Endothelial cell of umbilical vein (primary cell): ENCODE measurements at regions not wholly inside any gene's neighbourhood (a gene's known extent, or its start where the extent isn't known, plus 50 kb on each side); places are given as distances from the start of the nearest gene placed in this dataset.

Experiments used
- BruUV-seq: library from RNA; stranded (reverse); fragments of 400-500 nt; replicated peaks from 2 replicates; lab custom pipeline; 2021; lab: Mats Ljungman, UMichigan
- CTCF ChIA-PET: fragments of 300-600, 350-600 bp; sonication (Branson Sonifier 250); formaldehyde crosslinking; loops from one replicate; lab custom pipeline; 2021; ENCODE audit warnings: antibody characterized with exemption, inconsistent platforms; lab: Charles Lee
- POLR2A ChIA-PET: fragments of 300-600, 350-600 bp; sonication (Branson Sonifier 250); formaldehyde crosslinking; loops from one replicate; lab custom pipeline; 2021; ENCODE audit warnings: antibody characterized with exemption, inconsistent platforms; lab: Charles Lee
- DNase-seq: peaks from one replicate; pipeline ENCODE4 v3.0.0-alpha.2; 2011; ENCODE audit warnings: low read depth, low spot score
- FAIRE-seq: peaks from 2 replicates; lab custom pipeline; 2011; peaks lifted over from hg19 to GRCh38; lab: Jason Lieb, UNC
- H2AFZ ChIP-seq: 2 replicates; pipeline ENCODE4 v1.6.0; 2012; ENCODE audit warnings: low read depth, low read length, control low read depth, inconsistent platforms
- H3K27ac ChIP-seq: 2 replicates; pipeline ENCODE4 v1.5.1; 2011; ENCODE audit warnings: low read depth, mild to moderate bottlenecking, control low read depth, low read length, moderate library complexity; ENCODE audit not compliant: insufficient read depth
- H3K27me3 ChIP-seq, 2 experiments: 2 replicates each; pipeline versions ENCODE4 v1.6.0 to v1.6.1; 2011; ENCODE audit warnings: low read length in 2 of 2, mixed read lengths in 1 of 2; ENCODE audit not compliant: control insufficient read depth in 2 of 2, insufficient read depth in 2 of 2
- H3K36me3 ChIP-seq, 2 experiments: 2 replicates in 1 of 2; 3 replicates in 1 of 2; pipeline ENCODE4 v1.5.1; 2011; ENCODE audit warnings: low read length in 2 of 2, mild to moderate bottlenecking in 1 of 2, moderate library complexity in 1 of 2; ENCODE audit not compliant: control insufficient read depth in 2 of 2, insufficient read depth in 2 of 2; ENCODE audit errors: extremely low read depth in 1 of 2
- H3K4me1 ChIP-seq: 3 replicates; pipeline ENCODE4 v1.5.1; 2011; ENCODE audit warnings: mild to moderate bottlenecking, low read length; ENCODE audit not compliant: control insufficient read depth, insufficient read depth; ENCODE audit errors: extremely low read depth
- H3K4me2 ChIP-seq: 2 replicates; pipeline ENCODE4 v1.6.1; 2011; ENCODE audit warnings: low read length, control low read depth, mixed read lengths; ENCODE audit not compliant: insufficient read depth
- H3K4me3 ChIP-seq, 3 experiments: fragments of 200-600 bp in 1 of 3; sonication (generic), shearing (Covaris generic) in 1 of 3; replicated peaks in 1 of 3; 2 replicates each; pipeline ENCODE4 v1.5.1; 2011 to 2016; ENCODE audit warnings: control low read depth in 3 of 3, low read length in 3 of 3, mild to moderate bottlenecking in 2 of 3, inconsistent platforms in 1 of 3, low read depth in 1 of 3, moderate library complexity in 1 of 3; ENCODE audit not compliant: insufficient read depth in 1 of 3
- H3K79me2 ChIP-seq: 2 replicates; pipeline ENCODE4 v1.6.0; 2012; ENCODE audit warnings: low read length, inconsistent platforms; ENCODE audit not compliant: control insufficient read depth, insufficient read depth
- H3K9ac ChIP-seq: replicated peaks from 2 replicates; pipeline ENCODE3; 2011; ENCODE audit warnings: low read length, control low read depth; ENCODE audit not compliant: insufficient read depth; ENCODE audit errors: extremely low read depth
- H3K9me1 ChIP-seq: replicated peaks from 3 replicates; pipeline ENCODE4 v1.6.0; 2011; ENCODE audit warnings: mild to moderate bottlenecking, low read length; ENCODE audit not compliant: control insufficient read depth, insufficient read depth; ENCODE audit errors: extremely low read depth
- H3K9me3 ChIP-seq: replicated peaks from 2 replicates; pipeline ENCODE4 v1.5.1; 2012; ENCODE audit warnings: low read length, inconsistent platforms; ENCODE audit not compliant: control insufficient read depth, insufficient read depth
- H4K20me1 ChIP-seq: replicated peaks from 2 replicates; pipeline ENCODE3; 2011; ENCODE audit warnings: mild to moderate bottlenecking, low read length; ENCODE audit not compliant: control insufficient read depth, insufficient read depth; ENCODE audit errors: extremely low read depth
- CTCF ChIP-seq, 2 donors: IDR thresholded peaks; 1 replicate in 1 of 2; 2 replicates in 1 of 2; pipeline ENCODE4 v1.5.1; 2011; ENCODE audit warnings: low read length in 2 of 2, mild to moderate bottlenecking in 2 of 2, moderate library complexity in 2 of 2, control low read depth in 1 of 2, inconsistent platforms in 1 of 2, low read depth in 1 of 2; ENCODE audit not compliant: insufficient read depth in 1 of 2; ENCODE audit errors: extremely low read depth in 1 of 2
- FOS ChIP-seq: IDR thresholded peaks from 2 replicates; pipeline ENCODE4 v1.6.1; 2011; ENCODE audit warnings: mild to moderate bottlenecking, low read length, moderate library complexity, borderline replicate concordance; ENCODE audit not compliant: insufficient read depth
- GATA2 ChIP-seq: IDR thresholded peaks from 2 replicates; pipeline ENCODE4 v1.7.0; 2011; ENCODE audit warnings: low read depth, mild to moderate bottlenecking, moderate library complexity, mixed read lengths, low read length; ENCODE audit not compliant: insufficient read length, insufficient read depth
- JUN ChIP-seq: IDR thresholded peaks from 2 replicates; pipeline ENCODE4 v1.6.1; 2011; ENCODE audit warnings: borderline replicate concordance, low read depth; ENCODE audit not compliant: insufficient read length, insufficient read depth
- MYC ChIP-seq: IDR thresholded peaks from one replicate; pipeline ENCODE4 v1.6.1; 2011; ENCODE audit warnings: mild to moderate bottlenecking, low read depth, low read length
- POLR2A ChIP-seq: IDR thresholded peaks from 2 replicates; pipeline ENCODE4 v1.6.1; 2012; ENCODE audit warnings: low read depth, mild to moderate bottlenecking, control low read depth, low read length
- POLR2AphosphoS5 ChIP-seq: IDR thresholded peaks from 2 replicates; pipeline ENCODE4 v1.6.1; 2012; ENCODE audit warnings: low read depth, mild to moderate bottlenecking, control low read depth, low read length, moderate library complexity; ENCODE audit not compliant: insufficient read depth
- dilution Hi-C: fragments of 300-500 bp; cut with MboI; formaldehyde crosslinking; loops from one replicate; pipeline ENCODE4 v1.15.0; 2019; ENCODE audit warnings: low sequenced_read_pairs; ENCODE audit not compliant: extremely low pct_ligation_motif_present
- intact Hi-C: fragments of 100-400 bp; cut with micrococcal nuclease; formaldehyde crosslinking; loops from one replicate; pipeline ENCODE4 v1.10.0; 2022

DNA sequence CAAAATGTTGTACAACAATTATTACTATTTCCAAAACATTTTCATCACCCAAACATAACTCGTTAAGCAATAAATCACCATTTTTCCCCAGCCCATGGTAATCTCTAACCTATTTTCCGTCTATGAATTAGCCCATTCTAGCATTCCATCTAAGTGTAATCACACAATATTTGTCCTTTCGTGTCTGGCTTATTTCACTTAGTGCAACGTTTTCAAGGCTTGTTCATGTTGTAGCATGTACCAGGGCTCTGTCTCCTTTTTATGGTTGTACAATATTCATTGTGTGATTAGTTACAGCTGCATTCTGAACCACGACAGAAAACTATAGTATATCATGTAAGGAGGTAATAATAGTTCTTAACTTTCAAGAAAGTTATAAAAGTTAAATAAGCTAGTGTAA is 656.0 kb upstream of the HS3ST1 start:
- Histone ChIP-seq H3K4me2 (no peak overlapping the region), H3K9me3 (no peaks in the 10 kb centered on the region), H3K4me1 (no peaks in the 10 kb centered on the region), H2AFZ (no peak overlapping the region), H3K79me2 (no peaks in the 10 kb centered on the region), H3K27ac (no peak overlapping the region), H3K9ac (no peak overlapping the region), H4K20me1 (no peaks in the 10 kb centered on the region), H3K27me3 (no peaks in the 10 kb centered on the region), H3K36me3 (no peaks in the 10 kb centered on the region), H3K4me3 (no peak overlapping the region), H3K9me1 (no peaks in the 10 kb centered on the region)
- TF ChIP-seq POLR2AphosphoS5 (no peak), JUN (no peak), FOS (no peak), CTCF (IDR thresholded peaks at IDR 0.05; ENCODE audit: extremely low read depth in 1 of 2, insufficient read depth in 1 of 2, low read depth in 1 of 2, low read length in 2 of 2) (no peak), POLR2A (no peak), GATA2 (no peak), MYC (no peak)
- no peak for FAIRE-seq
- dilution Hi-C loops: no loop called here
- intact Hi-C loops: no loop called here
- no TSS peak for BruUV-seq
- POLR2A ChIA-PET: no interaction called here
- DNase-seq: no peak
- CTCF ChIA-PET: interaction anchor here (0.7 kb wide), 1 partner anchor 12 kb away, joined by 3 read pairs; no protein-coding TSS in a partner anchor

GRCh38 chr4:12071316-12071715 is 642.6 kb upstream of the HS3ST1 start:
- FAIRE-seq (no peak), DNase-seq (no peak)
- TF ChIP-seq POLR2AphosphoS5 (no peak), FOS (no peak), MYC (no peak), GATA2 (no peak)
- dilution Hi-C loops: no loop called here
- H3K4me2 ChIP-seq: no peak overlapping the region
- H3K9me1 ChIP-seq: no peaks in the 10 kb centered on the region
- H3K4me3 ChIP-seq: no peak overlapping the region
- H3K79me2 ChIP-seq: no peaks in the 10 kb centered on the region
- no peaks in the 10 kb centered on the region for H3K27me3 ChIP-seq
- H4K20me1 ChIP-seq: no peaks in the 10 kb centered on the region
- no TSS peak for BruUV-seq
- H3K9me3 ChIP-seq: no peaks in the 10 kb centered on the region
- intact Hi-C loops: no loop called here
- no peak overlapping the region for H2AFZ ChIP-seq
- H3K9ac ChIP-seq: no peak overlapping the region
- H3K36me3 ChIP-seq: no peaks in the 10 kb centered on the region
- CTCF ChIA-PET: no interaction called here
- POLR2A ChIA-PET: no interaction called here
- H3K4me1 ChIP-seq: no peaks in the 10 kb centered on the region
- H3K27ac ChIP-seq: no peak overlapping the region
